Nucleus accumbens (tissue), 56 donors: ENCODE measurements at regions not wholly inside any gene's neighbourhood (a gene's known extent, or its start where the extent isn't known, plus 50 kb on each side); places are given as distances from the start of the nearest gene placed in this dataset.
"Not testable (repeated sequence)": the region's sequence is repeated elsewhere in the genome, so short reads cannot be mapped to it uniquely, and the experiment has no call there.

Source experiments
- DNase-seq, 56 donors: peaks; one replicate each; lab custom pipeline; 2025; lab: John Stamatoyannopoulos, UW

DNA sequence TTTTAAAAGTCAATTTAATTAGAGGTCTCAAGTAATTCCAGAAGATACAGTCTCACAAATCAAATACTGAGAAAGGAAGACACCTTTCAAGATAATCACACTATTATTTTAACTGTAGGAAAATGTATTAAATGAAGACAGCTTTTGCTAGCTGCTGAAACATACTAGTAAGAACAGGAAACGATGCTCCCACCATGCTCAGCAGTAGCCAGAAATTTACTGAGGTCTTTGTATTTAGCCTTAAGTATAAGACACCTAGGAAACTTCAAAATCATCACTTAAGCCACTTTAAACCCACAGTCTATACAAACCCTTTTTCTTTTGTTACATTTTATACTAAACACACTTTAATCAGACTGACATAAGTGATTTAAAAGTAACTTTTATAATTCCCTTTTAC is 72.7 kb upstream of the NPIPB12 start:
- not testable (repeated sequence) for DNase-seq

DNA sequence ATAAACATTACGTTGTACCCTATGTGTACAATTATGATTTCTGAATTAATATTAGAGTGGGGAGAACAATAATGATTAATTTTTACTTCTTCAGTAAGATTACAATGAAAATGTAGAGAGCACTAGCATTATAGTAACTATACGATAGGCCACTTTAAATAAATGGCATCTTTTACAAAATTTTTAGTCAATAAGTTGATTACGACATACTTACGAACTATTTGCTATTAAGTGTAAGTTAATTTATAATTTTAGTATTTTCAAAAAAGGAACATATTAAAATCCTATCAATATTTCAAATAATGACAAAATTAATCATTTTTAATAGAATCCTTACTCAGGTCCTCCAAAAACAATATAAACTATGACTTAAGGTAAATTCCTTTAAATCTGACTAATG is 75.6 kb upstream of the NPIPB12 start:
- not testable (repeated sequence) for DNase-seq

DNA sequence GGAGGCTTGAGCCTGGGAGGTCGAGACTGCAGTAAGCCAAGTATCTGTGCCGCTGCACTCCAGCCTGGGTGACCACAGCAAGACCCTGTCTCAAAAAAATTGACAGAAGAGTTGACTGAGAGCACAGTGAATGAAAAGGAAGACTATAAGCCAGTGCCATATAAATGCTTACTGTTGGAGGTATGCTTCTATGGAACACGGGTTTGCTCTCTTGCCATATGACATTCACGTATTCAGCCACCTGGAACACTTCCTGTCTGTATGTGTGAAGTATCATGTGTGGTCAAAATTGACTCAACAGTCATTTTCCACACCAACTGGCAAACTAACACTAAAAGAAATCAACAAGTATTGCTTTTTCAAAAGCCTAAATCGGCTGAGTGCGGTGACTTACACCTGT is 71.1 kb upstream of the SPN start:
- not testable (repeated sequence) for DNase-seq

DNA sequence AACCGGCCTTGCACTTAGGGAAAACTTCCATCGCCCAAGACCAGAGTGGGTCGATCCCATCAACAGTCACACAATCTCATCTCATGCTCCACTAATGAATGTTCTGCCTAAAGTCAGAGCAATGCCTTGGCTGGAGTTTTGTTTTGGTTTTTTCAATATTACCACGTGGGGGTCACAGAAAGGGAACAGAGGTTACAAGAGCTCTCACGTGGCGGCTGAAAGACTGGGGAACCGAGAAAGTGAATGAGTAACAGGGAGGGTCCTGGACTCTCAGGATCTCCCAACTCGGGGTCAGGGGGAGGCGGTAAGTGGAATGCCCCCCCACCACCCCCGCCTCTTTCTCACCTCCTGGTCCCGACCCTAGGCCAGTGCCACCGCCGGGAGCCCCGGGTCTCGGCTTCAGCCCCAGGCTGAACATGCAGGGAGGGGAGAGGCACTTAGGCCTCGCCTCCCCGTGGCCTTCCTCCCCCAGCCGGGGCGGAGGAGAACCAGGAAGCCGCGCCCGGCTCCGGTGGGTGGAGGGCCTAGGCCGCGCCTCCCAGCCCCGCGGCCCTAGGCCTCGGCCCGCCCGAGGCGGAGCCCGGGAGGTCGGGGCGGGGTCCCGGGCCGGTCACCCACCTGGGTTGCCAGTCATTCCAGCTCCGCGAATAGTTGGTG is 68.7 kb upstream of the SPN start:
- DNase-seq = not testable (repeated sequence)

DNA sequence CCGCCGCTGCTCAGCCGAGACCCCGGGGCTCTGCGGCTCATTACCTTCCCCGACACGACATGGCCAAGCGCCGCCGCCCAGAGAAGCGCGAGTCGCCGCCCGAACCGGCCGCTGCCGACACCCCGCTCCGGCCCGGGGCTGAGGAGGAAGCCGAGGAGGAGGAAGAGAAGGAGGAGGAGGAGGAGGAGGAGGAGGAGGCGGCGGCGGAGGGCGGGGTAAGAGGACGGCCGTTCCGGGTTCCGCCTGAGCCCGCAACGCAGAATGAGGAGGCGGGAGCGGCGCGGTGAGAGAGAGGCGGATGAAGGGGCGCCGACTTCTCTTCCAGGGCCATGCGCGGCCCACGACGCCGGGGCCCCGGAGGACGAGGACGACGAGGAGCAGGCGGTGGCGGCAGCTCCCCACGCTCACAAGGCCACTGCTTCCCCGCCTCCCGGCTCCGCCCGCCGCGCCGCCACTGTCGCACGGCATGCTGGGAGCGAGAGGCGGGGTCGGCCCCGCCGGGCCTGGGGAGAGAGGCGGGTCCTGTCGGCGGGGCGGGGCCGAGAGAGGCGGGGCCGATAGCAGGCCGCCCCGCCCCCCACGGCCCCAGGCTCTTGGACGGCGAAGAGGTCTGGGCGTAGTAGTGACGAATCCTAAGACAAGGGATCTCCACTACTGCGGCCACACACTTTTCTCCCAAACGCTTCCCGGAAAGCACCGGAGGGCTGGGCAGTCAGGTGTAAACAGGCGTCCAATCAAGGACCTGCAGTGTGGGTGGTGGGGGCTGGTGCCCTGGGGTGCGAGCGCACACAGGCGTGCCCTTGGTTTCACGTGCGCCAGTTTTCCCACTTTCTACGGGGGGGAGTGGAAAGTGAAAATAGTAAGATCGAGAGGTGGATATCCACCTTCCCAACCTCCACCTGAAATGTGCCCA is 67.9 kb upstream of the SPN start:
- peak; percentile 40 to 95 (median 82) for DNase-seq

DNA sequence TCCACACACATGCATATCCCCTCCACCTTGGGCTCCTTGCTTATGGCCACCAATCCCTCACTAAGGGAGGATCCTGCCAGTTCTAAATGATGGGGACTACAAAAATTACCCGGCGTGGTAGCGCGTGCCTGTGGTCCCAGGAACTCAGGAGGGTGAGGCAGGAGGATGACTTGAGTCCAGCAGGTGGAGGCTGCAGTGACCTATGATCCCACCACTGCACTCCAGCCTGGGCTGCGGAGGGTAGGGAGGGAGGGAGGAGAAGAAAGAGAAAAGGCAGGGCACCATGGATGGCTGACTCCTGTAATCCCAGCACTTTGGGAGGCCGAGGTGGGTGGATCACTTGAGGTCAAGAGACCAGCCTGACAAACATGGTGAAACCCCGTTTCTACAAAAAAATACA is 66.0 kb upstream of the SPN start:
- DNase-seq = not testable (repeated sequence)

DNA sequence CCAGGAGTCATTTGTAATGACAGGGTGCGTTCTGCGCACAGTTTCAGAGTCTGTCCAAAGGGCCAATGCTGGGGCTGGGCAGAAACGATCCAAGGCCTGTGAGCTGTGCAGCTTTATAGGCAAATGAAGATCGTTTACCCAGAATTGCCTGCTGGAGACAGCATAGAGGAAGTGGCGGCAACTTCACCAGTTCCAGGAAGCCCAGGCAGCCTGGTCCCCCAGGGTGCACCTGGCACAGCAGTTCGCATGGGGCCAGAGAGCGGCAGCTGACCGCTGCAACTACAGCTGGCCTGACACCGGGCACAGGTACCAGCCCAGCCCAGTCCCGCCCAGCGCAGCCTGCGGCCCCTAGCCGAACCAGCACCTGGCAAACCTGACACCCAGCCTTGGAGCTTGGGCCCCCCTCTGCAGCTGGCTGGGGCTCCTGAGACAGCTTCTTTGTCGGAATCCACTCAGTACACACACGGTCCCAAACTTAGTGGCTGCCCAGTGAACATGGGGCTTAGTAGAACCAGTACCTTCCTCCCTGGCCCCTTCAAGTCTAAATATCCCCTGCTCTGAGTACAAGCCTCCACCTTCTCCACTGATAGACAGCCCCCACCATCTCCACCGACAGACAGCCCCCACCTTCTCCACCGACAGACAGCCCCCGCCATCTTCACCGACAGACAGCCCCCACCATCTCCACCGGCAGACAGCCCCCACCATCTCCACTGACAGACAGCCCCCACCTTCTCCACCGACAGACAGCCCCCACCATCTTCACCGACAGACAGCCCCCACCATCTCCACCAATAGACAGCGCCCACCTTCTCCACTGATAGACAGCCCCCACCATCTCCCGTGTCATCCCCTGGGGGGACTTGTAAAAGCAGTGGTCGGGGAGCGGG is 62.7 kb upstream of the SPN start:
- not testable (repeated sequence) for DNase-seq

DNA sequence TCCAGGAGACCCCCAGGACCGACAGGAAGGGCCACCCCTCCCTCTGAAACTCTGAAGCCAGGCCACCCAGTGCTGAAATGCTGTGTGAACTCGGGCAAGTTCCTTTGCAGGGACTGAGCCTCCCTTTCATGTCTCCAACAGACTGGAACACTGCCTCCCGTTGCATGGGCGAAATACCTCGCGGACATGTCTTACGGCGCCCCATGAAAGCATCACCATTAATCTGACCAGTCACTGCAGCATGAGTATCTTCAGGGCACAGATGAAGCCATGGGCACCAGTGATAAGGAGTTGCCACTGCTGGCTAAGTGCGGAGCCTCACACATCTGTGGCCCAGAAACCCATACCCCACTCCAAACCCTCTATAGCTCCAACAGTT is 60.8 kb upstream of the SPN start:
- DNase-seq = not testable (repeated sequence)

DNA sequence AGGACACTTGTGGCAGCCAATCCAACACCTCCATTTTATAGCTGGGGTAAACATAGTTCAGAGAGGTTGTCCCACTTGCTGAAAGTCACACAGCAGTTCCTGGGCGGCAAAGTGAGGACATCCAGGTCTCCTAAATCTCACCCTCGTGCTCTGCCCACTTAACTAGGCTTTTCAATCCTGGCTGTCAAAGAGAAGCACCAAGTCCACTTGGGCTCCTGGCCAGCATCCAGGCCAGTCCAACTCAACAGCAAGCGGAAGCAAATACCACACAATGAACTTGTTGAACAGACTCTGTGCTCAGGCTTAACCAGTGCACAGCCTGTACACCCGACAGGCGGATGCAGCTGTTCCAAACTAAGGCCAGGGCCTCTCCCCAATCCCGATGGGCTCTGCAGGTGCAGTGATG is 60.4 kb upstream of the SPN start:
- DNase-seq = not testable (repeated sequence)

DNA sequence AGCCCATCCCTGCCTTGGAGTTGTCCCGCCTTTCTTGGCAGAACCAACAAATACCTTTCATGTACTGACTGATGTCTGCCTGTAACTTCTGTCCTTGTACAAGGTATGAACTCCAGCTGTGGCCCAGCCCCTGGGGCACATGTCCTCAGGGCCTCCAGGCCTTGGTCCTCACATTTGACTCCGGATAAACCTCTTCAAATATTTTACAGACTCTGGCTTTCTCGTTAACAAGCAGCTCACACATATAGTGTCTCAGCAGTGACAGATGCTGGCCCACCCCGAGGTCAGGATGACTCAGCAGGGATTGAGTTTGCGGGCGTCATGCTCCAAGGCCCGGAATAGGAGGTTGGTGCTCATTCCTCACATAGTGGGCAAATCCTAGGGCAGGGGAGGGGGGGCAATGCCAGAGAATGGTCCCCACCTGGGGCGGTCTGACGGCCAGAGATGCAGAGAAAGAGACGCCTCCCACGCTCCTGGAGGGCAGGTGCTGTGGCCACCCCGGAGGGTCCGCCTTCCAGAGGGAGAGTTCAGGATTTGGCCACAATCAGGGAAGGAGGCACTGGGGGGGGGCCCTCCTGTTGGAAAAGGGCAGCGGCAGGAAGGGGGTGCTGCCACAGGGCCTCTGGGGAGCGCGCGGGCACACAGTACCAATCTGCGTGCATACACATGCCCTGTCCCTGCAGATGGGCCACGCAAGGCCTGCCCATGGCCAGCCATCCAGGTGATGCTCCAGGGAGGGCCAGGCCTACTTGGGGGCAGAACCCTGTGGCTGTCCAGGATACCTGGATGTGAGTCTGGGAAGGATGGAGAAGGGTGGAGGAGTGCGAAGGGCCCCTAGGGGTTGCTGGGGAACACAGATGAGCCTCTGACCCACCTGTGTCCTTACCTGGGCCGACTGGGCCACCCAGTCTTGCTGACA is 58.2 kb upstream of the SPN start:
- DNase-seq = peak in 5 of 56 donors; percentile 5 to 76 (median 28)

DNA sequence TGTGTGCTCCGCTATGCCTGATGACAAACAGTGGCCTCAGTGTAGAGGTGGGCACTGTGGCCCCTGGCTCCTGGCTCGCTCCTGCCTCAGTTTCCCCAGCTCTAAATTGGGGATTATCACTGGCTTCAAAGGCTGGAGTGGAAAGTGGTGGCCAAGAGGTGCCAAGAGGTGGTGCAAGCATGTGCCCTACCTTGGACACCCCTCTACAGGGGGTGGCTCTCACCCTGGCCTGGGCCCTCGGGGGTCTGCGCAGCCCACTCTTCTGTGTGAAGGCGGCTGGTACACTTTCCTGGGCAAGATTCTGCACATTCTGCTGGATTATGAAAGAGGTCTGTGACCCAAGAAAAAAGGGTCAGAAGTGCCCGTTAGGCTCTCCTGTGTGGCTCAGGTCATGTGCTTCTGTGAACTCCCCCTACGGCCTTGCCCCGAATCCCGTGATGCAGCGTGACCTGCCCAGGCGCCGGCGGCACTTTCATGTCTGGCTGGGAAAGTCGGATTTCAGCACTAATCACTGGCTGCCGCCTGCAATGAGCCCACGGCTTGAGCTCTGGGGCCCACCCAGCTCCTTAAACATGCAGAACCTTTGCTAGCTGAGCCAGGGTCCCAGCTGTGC is 57.3 kb upstream of the SPN start:
- DNase-seq = not testable (repeated sequence)

DNA sequence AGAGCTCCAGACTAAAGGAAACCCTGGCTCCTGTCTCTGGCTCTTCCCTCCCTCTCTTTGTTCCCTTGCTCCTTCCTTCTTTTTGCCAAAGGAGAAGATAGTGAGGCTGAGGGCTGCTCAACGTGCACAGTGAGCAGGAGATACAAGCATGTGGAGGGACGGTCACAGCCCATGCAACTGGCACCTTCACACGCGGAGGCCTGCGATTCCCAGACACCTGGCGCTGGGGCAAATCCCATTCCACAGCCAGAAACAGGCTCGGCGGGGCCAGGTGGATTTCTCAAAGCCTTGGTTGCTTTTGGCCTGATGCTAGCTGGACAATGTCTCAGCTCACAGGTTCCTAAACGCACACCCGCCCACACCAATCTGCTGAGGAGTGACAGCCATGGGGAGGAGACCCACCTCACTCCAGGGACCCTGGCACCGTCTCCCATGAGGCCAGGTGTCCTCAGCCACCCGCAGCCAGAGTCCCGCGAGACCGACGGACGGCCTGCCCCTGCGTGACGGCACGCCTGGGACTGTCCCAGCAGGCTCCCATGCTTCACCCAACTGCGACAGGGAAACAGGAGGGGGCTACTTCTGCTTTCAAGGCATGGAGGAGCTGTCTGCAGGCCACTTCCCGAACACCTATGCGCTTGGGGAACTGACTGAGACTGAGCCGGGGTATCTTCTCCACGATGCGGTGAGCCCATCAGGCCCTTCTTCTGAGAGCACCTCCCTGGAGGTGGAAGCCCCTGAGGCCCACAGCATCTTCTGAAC is 56.2 kb upstream of the SPN start:
- not testable (repeated sequence) for DNase-seq

DNA sequence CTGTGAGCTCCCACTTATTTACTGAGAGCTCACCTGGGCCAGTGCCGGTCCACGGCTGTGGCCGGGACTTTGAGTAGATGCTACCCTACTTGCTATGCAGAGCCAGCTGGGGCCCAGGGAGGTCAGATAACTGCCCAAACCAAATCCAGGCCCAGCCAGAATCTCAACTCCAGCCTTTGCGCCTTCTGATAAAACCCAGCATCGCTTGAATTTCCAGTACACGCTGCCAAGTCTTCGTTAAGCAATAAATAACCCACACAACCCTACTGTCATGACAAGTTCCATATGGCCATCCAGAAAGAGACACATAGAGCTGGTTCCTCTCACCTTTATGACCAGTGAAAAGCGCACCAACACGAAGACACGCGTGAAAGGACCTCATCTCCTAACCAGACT is 55.6 kb upstream of the SPN start:
- DNase-seq = not testable (repeated sequence)

DNA sequence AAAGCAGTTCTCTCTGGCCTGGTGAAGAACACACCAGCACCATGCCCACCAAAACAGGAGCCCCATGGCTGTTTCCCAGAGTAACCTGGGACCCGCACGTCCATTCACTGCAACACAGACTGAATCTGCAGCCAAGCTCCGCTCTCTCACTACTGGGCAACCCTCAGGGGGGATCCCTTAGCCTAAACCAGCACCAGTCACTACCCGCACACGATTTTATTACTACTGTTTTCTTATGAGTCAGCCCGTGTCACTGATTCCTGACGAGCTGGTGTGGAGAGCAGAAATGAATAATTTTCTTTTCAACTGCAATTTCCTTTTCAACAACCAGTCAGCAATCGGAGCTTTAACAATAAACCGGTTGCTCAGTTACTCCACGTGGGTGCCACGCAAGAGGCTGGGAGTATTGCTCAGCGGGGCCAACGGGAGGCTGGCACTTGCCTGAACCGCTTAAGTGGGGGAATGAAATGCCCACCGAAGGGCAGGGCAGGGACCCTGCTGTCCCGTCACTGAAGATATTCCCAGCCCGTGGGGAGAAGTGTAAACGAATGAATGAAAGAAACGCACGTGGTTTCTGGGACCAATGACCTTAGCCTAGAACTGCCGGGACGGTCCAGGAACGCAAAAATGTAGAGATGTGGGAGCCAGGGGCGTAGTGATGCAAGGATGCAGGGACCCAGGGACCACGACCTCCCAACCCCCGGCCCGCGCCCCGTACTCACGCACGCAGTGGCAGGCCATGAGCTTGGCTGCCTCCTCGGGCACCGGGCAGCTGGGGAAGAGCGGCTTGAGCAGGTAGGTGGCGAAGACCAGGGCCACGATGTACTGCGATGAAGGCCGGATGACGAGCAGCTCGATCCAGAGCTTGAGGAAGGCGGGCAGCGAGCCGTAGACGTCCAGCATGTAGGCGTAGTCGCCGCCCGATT is 50.4 kb upstream of the SPN start:
- DNase-seq = not testable (repeated sequence)
